ENCODE measurements at regions not wholly inside any gene's neighbourhood (a gene's known extent, or its start where the extent isn't known, plus 50 kb on each side); places are given as distances from the start of the nearest gene placed in this dataset.

DNA sequence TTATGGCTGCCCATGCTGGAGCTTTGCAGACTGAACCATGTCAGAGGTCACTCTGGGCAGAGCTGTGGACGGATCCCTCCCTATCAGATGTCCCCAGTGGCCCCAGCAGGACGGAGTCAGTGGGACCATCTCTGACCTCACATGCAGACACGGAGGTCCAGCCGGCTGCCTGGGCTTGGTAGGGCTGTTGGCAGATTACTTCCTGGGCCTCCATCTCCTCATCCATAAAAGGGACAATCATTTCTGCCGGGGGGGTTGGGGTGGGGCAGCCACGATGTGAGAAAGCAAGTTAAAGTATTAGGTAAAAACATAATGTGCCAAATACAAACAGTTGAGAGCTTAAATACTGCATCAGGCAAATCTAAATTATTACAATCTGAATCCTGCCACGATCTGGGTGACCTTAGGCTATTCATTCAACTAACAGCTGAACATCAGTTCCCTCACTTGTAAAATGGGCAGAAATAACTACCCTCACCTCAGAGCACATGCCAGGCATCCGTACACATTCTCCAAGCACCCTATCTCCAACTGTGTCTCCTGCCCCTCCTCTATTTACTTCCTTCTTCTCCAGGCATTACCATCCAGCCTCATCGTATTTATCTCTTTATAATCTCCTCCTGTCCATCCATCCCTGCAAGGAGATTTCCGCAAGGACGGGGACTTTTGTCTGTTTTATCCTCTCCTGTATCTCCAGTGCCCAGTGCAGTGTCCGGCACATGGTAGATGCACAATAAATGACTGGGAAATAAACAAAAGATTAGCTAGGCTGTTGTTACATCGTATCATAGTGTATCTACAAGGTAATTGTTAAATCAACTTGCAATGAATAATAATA lies 192.3 kb upstream of the FOXF1 start:
- no peaks in the 10 kb centered on the region for H3K4me1 ChIP-seq (ENCODE audit: control insufficient read depth, insufficient read depth, low read length)
- intact Hi-C loops (cut with micrococcal nuclease; ENCODE audit: unreplicated experiment) (no loop called here), in situ Hi-C loops (cut with MboI) (no loop called here)
- no peaks in the 10 kb centered on the region; a peak in 1 of 4 replicates for H3K27me3 ChIP-seq (replicated peaks in 1 of 2; ENCODE audit: control insufficient read depth in 2 of 2, insufficient read depth in 2 of 2, low read length in 1 of 2)
- no peak for ATAC-seq
- no peak overlapping the region for H3K4me2 ChIP-seq (ENCODE audit: control insufficient read depth, insufficient read depth)
- no peak for FAIRE-seq
- ChIA-PET POLR2A (interaction anchor here (0.7 kb wide), 1 partner anchor 50 kb away, joined by 5 read pairs; no protein-coding TSS in a partner anchor), SMC1A (ENCODE audit: uncharacterized antibody, unreplicated experiment) (no interaction called here), CTCF (no interaction called here), RAD21 (ENCODE audit: unreplicated experiment) (no interaction called here)
- H3K27ac ChIP-seq (ENCODE audit: control insufficient read depth, insufficient read depth), result no peak overlapping the region
- H3K4me3 ChIP-seq, result no peak overlapping the region
- H3K79me2 ChIP-seq (ENCODE audit: control insufficient read depth, insufficient read depth, low read length), result no peaks in the 10 kb centered on the region
- H3K36me3 ChIP-seq (ENCODE audit: control insufficient read depth in 2 of 2, insufficient read depth in 2 of 2, low read length in 1 of 2), result no peaks in the 10 kb centered on the region
- H4K20me1 ChIP-seq (ENCODE audit: control insufficient read depth, insufficient read depth), result no peaks in the 10 kb centered on the region
- no peak for DNase-seq (ENCODE audit: low read depth, low spot score)
- no peak overlapping the region for H3K9ac ChIP-seq (ENCODE audit: control insufficient read depth, insufficient read depth, low read length)
- no peak overlapping the region for H2AFZ ChIP-seq (ENCODE audit: control insufficient read depth, low read depth, low read length)
- H3K9me3 ChIP-seq (replicated peaks; ENCODE audit: control insufficient read depth, insufficient read depth, low read length), result no peaks in the 10 kb centered on the region
- TF ChIP-seq, protein P1, sequence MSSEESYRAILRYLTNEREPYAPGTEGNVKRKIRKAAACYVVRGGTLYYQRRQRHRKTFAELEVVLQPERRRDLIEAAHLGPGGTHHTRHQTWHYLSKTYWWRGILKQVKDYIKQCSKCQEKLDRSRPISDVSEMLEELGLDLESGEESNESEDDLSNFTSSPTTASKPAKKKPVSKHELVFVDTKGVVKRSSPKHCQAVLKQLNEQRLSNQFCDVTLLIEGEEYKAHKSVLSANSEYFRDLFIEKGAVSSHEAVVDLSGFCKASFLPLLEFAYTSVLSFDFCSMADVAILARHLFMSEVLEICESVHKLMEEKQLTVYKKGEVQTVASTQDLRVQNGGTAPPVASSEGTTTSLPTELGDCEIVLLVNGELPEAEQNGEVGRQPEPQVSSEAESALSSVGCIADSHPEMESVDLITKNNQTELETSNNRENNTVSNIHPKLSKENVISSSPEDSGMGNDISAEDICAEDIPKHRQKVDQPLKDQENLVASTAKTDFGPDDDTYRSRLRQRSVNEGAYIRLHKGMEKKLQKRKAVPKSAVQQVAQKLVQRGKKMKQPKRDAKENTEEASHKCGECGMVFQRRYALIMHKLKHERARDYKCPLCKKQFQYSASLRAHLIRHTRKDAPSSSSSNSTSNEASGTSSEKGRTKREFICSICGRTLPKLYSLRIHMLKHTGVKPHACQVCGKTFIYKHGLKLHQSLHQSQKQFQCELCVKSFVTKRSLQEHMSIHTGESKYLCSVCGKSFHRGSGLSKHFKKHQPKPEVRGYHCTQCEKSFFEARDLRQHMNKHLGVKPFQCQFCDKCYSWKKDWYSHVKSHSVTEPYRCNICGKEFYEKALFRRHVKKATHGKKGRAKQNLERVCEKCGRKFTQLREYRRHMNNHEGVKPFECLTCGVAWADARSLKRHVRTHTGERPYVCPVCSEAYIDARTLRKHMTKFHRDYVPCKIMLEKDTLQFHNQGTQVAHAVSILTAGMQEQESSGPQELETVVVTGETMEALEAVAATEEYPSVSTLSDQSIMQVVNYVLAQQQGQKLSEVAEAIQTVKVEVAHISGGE (CRISPR knock-in tag; IDR thresholded peaks at IDR 0.05), result no peak
- TF ChIP-seq SREBF1 (IDR thresholded peaks at IDR 0.05; ENCODE audit: low read length), result no peak
- TF ChIP-seq CREM (IDR thresholded peaks at IDR 0.05; ENCODE audit: low read depth), result no peak
- TF ChIP-seq HDAC2 (IDR thresholded peaks at IDR 0.05), result no peak
- no peak for TF ChIP-seq NFIC (IDR thresholded peaks at IDR 0.05; ENCODE audit: low read depth, low read length)
- TF ChIP-seq, protein P2, sequence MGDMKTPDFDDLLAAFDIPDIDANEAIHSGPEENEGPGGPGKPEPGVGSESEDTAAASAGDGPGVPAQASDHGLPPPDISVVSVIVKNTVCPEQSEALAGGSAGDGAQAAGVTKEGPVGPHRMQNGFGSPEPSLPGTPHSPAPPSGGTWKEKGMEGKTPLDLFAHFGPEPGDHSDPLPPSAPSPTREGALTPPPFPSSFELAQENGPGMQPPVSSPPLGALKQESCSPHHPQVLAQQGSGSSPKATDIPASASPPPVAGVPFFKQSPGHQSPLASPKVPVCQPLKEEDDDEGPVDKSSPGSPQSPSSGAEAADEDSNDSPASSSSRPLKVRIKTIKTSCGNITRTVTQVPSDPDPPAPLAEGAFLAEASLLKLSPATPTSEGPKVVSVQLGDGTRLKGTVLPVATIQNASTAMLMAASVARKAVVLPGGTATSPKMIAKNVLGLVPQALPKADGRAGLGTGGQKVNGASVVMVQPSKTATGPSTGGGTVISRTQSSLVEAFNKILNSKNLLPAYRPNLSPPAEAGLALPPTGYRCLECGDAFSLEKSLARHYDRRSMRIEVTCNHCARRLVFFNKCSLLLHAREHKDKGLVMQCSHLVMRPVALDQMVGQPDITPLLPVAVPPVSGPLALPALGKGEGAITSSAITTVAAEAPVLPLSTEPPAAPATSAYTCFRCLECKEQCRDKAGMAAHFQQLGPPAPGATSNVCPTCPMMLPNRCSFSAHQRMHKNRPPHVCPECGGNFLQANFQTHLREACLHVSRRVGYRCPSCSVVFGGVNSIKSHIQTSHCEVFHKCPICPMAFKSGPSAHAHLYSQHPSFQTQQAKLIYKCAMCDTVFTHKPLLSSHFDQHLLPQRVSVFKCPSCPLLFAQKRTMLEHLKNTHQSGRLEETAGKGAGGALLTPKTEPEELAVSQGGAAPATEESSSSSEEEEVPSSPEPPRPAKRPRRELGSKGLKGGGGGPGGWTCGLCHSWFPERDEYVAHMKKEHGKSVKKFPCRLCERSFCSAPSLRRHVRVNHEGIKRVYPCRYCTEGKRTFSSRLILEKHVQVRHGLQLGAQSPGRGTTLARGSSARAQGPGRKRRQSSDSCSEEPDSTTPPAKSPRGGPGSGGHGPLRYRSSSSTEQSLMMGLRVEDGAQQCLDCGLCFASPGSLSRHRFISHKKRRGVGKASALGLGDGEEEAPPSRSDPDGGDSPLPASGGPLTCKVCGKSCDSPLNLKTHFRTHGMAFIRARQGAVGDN (IDR thresholded peaks at IDR 0.05), result no peak
- BruUV-seq (replicated peaks), result no TSS peak
- WGBS (ENCODE audit: insufficient coverage, insufficient replicate concordance, low lambda C conversion rate, missing lambda C conversion rate), result 31% methylated on average over 13 of the region's 13 CpGs

All from GM12878 (cell line).